ENCODE measurements at regions not wholly inside any gene's neighbourhood (a gene's known extent, or its start where the extent isn't known, plus 50 kb on each side); places are given as distances from the start of the nearest gene placed in this dataset.

DNA sequence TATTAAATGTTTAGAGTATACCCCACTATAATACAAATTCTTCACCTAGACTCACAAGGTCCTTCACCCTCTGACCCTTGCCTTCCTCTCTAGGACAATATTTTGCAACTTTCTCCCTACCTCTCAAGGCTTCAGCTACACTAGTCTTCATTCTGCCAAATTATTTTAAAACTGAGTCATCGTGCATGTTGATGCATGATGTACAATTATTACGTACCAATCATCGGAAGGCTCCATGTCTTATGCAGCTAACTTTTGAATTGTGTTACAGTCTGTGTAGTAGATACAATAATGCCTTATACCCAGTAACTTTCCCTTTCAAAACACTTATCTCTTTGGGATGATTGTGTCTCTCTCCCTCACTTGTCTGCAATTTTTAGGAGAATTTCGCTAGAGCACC lies 98.5 kb upstream of the ROBO2 start:
- no peak overlapping the region for H3K4me3 ChIP-seq (ENCODE audit: low read depth in 2 of 2, low read length in 1 of 2)
- no peak overlapping the region for H3K27ac ChIP-seq (ENCODE audit: low read depth in 2 of 2, low read length in 1 of 2)
- H3K4me1 ChIP-seq (ENCODE audit: control insufficient read depth in 1 of 2, insufficient read depth in 2 of 2, low read depth in 1 of 2, low read length in 1 of 2) = no peaks in the 10 kb centered on the region
- H2AFZ ChIP-seq (ENCODE audit: low read depth) = no peak overlapping the region
- WGBS (ENCODE audit: low lambda C conversion rate) = 74% methylated on average over 4 of the region's 4 CpGs
- no peaks in the 10 kb centered on the region for H3F3A ChIP-seq (replicated peaks; ENCODE audit: insufficient read depth)
- H3K36me3 ChIP-seq (replicated peaks in 1 of 2; ENCODE audit: control insufficient read depth in 1 of 2, insufficient read depth in 2 of 2, low read length in 1 of 2) = no peaks in the 10 kb centered on the region
- no peak for DNase-seq
- no peaks in the 10 kb centered on the region for H3K27me3 ChIP-seq (ENCODE audit: insufficient read depth)
- H3K79me2 ChIP-seq (ENCODE audit: insufficient read depth) = no peaks in the 10 kb centered on the region
- H3K9me3 ChIP-seq = no peaks in the 10 kb centered on the region
- ChIA-PET POLR2A (no interaction called here), CTCF (interaction anchor here (1.0 kb wide), 1 partner anchor 12 kb away, joined by 3 read pairs; no protein-coding TSS in a partner anchor)
- H3K4me2 ChIP-seq = no peak overlapping the region
- H3K9ac ChIP-seq = no peak overlapping the region
- TF ChIP-seq FOXM1 (IDR thresholded peaks at IDR 0.05; ENCODE audit: low read depth) = no peak
- no peak for TF ChIP-seq RXRA (IDR thresholded peaks at IDR 0.05; ENCODE audit: borderline replicate concordance, low read depth)
- no peak for TF ChIP-seq TAF1 (IDR thresholded peaks at IDR 0.05; ENCODE audit: borderline replicate concordance, low read depth, low read length)
- TF ChIP-seq, protein P1, sequence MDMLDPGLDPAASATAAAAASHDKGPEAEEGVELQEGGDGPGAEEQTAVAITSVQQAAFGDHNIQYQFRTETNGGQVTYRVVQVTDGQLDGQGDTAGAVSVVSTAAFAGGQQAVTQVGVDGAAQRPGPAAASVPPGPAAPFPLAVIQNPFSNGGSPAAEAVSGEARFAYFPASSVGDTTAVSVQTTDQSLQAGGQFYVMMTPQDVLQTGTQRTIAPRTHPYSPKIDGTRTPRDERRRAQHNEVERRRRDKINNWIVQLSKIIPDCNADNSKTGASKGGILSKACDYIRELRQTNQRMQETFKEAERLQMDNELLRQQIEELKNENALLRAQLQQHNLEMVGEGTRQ (IDR thresholded peaks at IDR 0.05; ENCODE audit: borderline replicate concordance, low read depth, low read length) = no peak
- no peaks in the 10 kb centered on the region for H4K20me1 ChIP-seq (ENCODE audit: insufficient read depth)
- H3K9me2 ChIP-seq = no peaks in the 10 kb centered on the region

DNA sequence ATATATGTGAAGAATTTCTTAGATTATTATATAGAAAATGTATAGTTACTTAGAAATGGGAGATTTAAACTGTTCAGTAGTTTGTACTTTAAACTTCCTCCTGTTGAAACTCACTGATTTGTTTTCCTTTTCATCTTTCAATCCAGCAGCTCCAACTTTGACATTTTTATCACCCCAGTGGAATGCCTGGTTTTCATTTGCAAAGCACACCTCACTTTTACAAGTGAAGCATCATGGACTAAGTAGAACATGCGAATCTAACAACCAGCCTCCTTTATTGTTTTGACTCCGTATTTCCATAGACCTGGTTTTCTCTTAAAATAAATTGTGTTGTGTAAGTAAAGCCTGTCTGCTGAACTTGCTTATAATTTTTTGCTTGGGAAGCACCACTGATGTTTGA lies 97.8 kb upstream of the ROBO2 start:
- Histone ChIP-seq H4K20me1 (ENCODE audit: insufficient read depth) (no peaks in the 10 kb centered on the region), H3K4me2 (no peak overlapping the region), H3K9me2 (no peaks in the 10 kb centered on the region), H3K9me3 (no peaks in the 10 kb centered on the region), H2AFZ (ENCODE audit: low read depth) (no peak overlapping the region), H3K4me3 (ENCODE audit: low read depth in 2 of 2, low read length in 1 of 2) (no peak overlapping the region), H3F3A (replicated peaks; ENCODE audit: insufficient read depth) (no peaks in the 10 kb centered on the region), H3K36me3 (replicated peaks in 1 of 2; ENCODE audit: control insufficient read depth in 1 of 2, insufficient read depth in 2 of 2, low read length in 1 of 2) (no peaks in the 10 kb centered on the region), H3K9ac (no peak overlapping the region), H3K79me2 (ENCODE audit: insufficient read depth) (no peaks in the 10 kb centered on the region), H3K27me3 (ENCODE audit: insufficient read depth) (no peaks in the 10 kb centered on the region), H3K27ac (ENCODE audit: low read depth in 2 of 2, low read length in 1 of 2) (no peak overlapping the region), H3K4me1 (ENCODE audit: control insufficient read depth in 1 of 2, insufficient read depth in 2 of 2, low read depth in 1 of 2, low read length in 1 of 2) (no peaks in the 10 kb centered on the region)
- ChIA-PET POLR2A (no interaction called here), CTCF (no interaction called here)
- DNase-seq = no peak
- TF ChIP-seq MEF2A (IDR thresholded peaks at IDR 0.05; ENCODE audit: borderline replicate concordance, low read depth) = no peak
- TF ChIP-seq FOSL2 (IDR thresholded peaks at IDR 0.05; ENCODE audit: borderline replicate concordance, low read depth) = no peak
- no peak for TF ChIP-seq EZH2phosphoT487 (IDR thresholded peaks at IDR 0.05; ENCODE audit: borderline replicate concordance, low read depth)
- no peak for TF ChIP-seq JUND (IDR thresholded peaks at IDR 0.05)
- TF ChIP-seq, protein P2, sequence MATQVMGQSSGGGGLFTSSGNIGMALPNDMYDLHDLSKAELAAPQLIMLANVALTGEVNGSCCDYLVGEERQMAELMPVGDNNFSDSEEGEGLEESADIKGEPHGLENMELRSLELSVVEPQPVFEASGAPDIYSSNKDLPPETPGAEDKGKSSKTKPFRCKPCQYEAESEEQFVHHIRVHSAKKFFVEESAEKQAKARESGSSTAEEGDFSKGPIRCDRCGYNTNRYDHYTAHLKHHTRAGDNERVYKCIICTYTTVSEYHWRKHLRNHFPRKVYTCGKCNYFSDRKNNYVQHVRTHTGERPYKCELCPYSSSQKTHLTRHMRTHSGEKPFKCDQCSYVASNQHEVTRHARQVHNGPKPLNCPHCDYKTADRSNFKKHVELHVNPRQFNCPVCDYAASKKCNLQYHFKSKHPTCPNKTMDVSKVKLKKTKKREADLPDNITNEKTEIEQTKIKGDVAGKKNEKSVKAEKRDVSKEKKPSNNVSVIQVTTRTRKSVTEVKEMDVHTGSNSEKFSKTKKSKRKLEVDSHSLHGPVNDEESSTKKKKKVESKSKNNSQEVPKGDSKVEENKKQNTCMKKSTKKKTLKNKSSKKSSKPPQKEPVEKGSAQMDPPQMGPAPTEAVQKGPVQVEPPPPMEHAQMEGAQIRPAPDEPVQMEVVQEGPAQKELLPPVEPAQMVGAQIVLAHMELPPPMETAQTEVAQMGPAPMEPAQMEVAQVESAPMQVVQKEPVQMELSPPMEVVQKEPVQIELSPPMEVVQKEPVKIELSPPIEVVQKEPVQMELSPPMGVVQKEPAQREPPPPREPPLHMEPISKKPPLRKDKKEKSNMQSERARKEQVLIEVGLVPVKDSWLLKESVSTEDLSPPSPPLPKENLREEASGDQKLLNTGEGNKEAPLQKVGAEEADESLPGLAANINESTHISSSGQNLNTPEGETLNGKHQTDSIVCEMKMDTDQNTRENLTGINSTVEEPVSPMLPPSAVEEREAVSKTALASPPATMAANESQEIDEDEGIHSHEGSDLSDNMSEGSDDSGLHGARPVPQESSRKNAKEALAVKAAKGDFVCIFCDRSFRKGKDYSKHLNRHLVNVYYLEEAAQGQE (IDR thresholded peaks at IDR 0.05; ENCODE audit: low read depth, low read length) = no peak
- TF ChIP-seq, protein P3, sequence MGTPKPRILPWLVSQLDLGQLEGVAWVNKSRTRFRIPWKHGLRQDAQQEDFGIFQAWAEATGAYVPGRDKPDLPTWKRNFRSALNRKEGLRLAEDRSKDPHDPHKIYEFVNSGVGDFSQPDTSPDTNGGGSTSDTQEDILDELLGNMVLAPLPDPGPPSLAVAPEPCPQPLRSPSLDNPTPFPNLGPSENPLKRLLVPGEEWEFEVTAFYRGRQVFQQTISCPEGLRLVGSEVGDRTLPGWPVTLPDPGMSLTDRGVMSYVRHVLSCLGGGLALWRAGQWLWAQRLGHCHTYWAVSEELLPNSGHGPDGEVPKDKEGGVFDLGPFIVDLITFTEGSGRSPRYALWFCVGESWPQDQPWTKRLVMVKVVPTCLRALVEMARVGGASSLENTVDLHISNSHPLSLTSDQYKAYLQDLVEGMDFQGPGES (IDR thresholded peaks at IDR 0.05; ENCODE audit: low read depth, low read length) = no peak
- TF ChIP-seq, protein P4, sequence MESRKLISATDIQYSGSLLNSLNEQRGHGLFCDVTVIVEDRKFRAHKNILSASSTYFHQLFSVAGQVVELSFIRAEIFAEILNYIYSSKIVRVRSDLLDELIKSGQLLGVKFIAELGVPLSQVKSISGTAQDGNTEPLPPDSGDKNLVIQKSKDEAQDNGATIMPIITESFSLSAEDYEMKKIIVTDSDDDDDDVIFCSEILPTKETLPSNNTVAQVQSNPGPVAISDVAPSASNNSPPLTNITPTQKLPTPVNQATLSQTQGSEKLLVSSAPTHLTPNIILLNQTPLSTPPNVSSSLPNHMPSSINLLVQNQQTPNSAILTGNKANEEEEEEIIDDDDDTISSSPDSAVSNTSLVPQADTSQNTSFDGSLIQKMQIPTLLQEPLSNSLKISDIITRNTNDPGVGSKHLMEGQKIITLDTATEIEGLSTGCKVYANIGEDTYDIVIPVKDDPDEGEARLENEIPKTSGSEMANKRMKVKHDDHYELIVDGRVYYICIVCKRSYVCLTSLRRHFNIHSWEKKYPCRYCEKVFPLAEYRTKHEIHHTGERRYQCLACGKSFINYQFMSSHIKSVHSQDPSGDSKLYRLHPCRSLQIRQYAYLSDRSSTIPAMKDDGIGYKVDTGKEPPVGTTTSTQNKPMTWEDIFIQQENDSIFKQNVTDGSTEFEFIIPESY (IDR thresholded peaks at IDR 0.05; ENCODE audit: borderline replicate concordance, low read depth) = no peak
- 54% methylated on average over 2 of the region's 2 CpGs for WGBS (ENCODE audit: low lambda C conversion rate)
